ENCODE measurements at regions not wholly inside any gene's neighbourhood (a gene's known extent, or its start where the extent isn't known, plus 50 kb on each side); places are given as distances from the start of the nearest gene placed in this dataset.

DNA sequence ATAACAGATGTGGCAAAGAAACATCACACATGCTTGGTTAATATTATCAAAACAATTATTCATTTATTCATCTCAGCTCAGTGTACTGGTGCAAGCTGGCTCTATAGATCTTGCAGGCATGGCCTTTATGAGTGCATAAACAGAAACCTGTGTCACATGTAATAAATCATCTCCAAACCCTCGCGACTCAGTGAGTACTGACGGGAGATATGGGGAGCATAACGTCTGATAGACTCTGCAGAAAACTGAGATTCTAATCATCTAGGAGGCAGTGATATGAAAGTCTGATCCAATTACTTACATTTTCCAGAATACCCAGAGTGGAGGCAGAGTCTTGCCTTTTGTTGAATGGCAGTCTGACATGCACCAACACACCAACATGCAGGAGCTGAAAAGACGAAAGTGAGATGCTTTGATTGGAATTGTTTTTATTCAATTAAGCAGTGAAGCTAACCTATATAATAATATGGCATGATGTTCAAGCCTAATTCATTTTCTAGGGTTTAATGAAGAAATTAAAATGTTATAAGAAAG is 416.8 kb downstream of the RNF144A start:
- H3K4me3 ChIP-seq (ENCODE audit: low read length): no peak overlapping the region
- no peaks in the 10 kb centered on the region for H3K9me3 ChIP-seq (ENCODE audit: control insufficient read depth, insufficient read depth, low read length)
- no peaks in the 10 kb centered on the region for H3K4me1 ChIP-seq (ENCODE audit: control insufficient read depth, low read length)
- no peak overlapping the region for H3K4me2 ChIP-seq (ENCODE audit: low read length)
- no peaks in the 10 kb centered on the region for H3K36me3 ChIP-seq (ENCODE audit: control insufficient read depth, low read length)
- H3K27ac ChIP-seq (ENCODE audit: low read depth, low read length): no peak overlapping the region
- H3K9me2 ChIP-seq (replicated peaks; ENCODE audit: control insufficient read depth, low read length): no peaks in the 10 kb centered on the region
- no peaks in the 10 kb centered on the region for H3K79me2 ChIP-seq (ENCODE audit: control insufficient read depth, low read length)
- H3K27me3 ChIP-seq (ENCODE audit: control insufficient read depth, low read length): peaks cover 5% of the 10 kb centered on the region; the same call in 1 of the 2 replicates
- H3F3A ChIP-seq (ENCODE audit: control insufficient read depth, insufficient read depth): no peaks in the 10 kb centered on the region
- no peak for TF ChIP-seq EZH2phosphoT487 (IDR thresholded peaks at IDR 0.05; ENCODE audit: borderline replicate concordance, low read length)
- TF ChIP-seq, protein P1, sequence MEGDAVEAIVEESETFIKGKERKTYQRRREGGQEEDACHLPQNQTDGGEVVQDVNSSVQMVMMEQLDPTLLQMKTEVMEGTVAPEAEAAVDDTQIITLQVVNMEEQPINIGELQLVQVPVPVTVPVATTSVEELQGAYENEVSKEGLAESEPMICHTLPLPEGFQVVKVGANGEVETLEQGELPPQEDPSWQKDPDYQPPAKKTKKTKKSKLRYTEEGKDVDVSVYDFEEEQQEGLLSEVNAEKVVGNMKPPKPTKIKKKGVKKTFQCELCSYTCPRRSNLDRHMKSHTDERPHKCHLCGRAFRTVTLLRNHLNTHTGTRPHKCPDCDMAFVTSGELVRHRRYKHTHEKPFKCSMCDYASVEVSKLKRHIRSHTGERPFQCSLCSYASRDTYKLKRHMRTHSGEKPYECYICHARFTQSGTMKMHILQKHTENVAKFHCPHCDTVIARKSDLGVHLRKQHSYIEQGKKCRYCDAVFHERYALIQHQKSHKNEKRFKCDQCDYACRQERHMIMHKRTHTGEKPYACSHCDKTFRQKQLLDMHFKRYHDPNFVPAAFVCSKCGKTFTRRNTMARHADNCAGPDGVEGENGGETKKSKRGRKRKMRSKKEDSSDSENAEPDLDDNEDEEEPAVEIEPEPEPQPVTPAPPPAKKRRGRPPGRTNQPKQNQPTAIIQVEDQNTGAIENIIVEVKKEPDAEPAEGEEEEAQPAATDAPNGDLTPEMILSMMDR (IDR thresholded peaks at IDR 0.05; ENCODE audit: low read depth, low read length, poor library complexity, severe bottlenecking): no peak
- H4K20me1 ChIP-seq (ENCODE audit: control insufficient read depth, insufficient read depth, low read depth, low read length): no peaks in the 10 kb centered on the region

DNA sequence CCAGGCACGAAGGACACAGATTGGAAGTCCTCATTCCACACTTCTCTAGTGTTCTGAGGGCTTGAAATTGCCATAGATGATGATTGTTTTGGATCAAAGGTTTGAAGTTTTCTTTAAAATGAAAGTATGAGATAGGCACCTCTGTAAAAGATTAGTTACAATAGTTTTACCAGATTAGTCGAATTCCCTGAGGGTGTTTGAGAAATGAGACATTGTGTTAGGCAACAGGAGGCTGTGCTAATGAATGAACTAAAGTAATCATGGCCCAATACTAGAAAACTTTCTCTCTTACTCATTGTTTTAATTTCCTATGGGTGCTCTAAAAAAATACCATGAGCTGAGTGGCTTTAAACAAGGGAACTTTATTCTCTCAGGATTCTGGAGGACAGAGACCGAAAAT is 421.7 kb downstream of the RNF144A start:
- Histone ChIP-seq H3K27me3 (ENCODE audit: control insufficient read depth, low read length) (peaks cover 5% of the 10 kb centered on the region; the same call in 1 of the 2 replicates), H3K79me2 (ENCODE audit: control insufficient read depth, low read length) (no peaks in the 10 kb centered on the region), H3K27ac (ENCODE audit: low read depth, low read length) (no peak overlapping the region), H3K4me3 (ENCODE audit: low read length) (no peak overlapping the region), H3K9me3 (ENCODE audit: control insufficient read depth, insufficient read depth, low read length) (no peaks in the 10 kb centered on the region; the same call in 1 of the 2 replicates), H3K9me2 (replicated peaks; ENCODE audit: control insufficient read depth, low read length) (no peaks in the 10 kb centered on the region), H3F3A (ENCODE audit: control insufficient read depth, insufficient read depth) (no peaks in the 10 kb centered on the region), H3K4me1 (ENCODE audit: control insufficient read depth, low read length) (no peaks in the 10 kb centered on the region), H3K36me3 (ENCODE audit: control insufficient read depth, low read length) (no peaks in the 10 kb centered on the region), H4K20me1 (ENCODE audit: control insufficient read depth, insufficient read depth, low read depth, low read length) (no peaks in the 10 kb centered on the region), H3K4me2 (ENCODE audit: low read length) (no peak overlapping the region)
- TF ChIP-seq, protein P1 (IDR thresholded peaks at IDR 0.05; ENCODE audit: low read depth, low read length, poor library complexity, severe bottlenecking): no peak
- no peak for TF ChIP-seq EZH2phosphoT487 (IDR thresholded peaks at IDR 0.05; ENCODE audit: borderline replicate concordance, low read length)

DNA sequence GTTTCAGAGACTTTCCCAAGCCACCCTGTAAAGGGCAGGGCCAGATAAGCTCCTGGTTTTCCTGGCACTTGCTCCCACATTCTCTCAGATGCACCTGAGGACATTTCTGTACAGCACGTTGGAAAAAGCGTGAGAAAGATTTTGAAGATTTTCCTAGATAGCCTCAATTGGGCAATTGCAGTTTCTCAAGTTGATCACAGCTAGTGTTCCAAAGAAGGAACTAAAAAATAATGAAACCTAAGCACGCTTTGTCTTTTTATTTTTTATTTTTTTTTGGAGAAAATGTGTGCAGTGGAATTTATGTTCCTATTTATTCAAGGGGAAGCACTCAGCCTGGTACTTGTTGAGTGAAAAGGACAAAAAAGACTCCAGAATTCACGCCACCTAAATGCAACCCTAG is 429.1 kb downstream of the RNF144A start:
- no peaks in the 10 kb centered on the region for H3F3A ChIP-seq (ENCODE audit: control insufficient read depth, insufficient read depth)
- no peaks in the 10 kb centered on the region for H4K20me1 ChIP-seq (ENCODE audit: control insufficient read depth, insufficient read depth, low read depth, low read length)
- H3K9me3 ChIP-seq (ENCODE audit: control insufficient read depth, insufficient read depth, low read length): no peaks in the 10 kb centered on the region
- no peaks in the 10 kb centered on the region; the same call in 1 of the 2 replicates for H3K27me3 ChIP-seq (ENCODE audit: control insufficient read depth, low read length)
- TF ChIP-seq EZH2phosphoT487 (IDR thresholded peaks at IDR 0.05; ENCODE audit: borderline replicate concordance, low read length): no peak
- TF ChIP-seq, protein P1 (IDR thresholded peaks at IDR 0.05; ENCODE audit: low read depth, low read length, poor library complexity, severe bottlenecking): no peak
- no peaks in the 10 kb centered on the region for H3K9me2 ChIP-seq (replicated peaks; ENCODE audit: control insufficient read depth, low read length)
- H3K4me3 ChIP-seq (ENCODE audit: low read length): no peak overlapping the region
- H3K27ac ChIP-seq (ENCODE audit: low read depth, low read length): no peak overlapping the region
- H3K36me3 ChIP-seq (ENCODE audit: control insufficient read depth, low read length): no peaks in the 10 kb centered on the region
- no peak overlapping the region for H3K4me2 ChIP-seq (ENCODE audit: low read length)
- no peaks in the 10 kb centered on the region for H3K79me2 ChIP-seq (ENCODE audit: control insufficient read depth, low read length)
- H3K4me1 ChIP-seq (ENCODE audit: control insufficient read depth, low read length): no peaks in the 10 kb centered on the region

All from DOHH2 (cell line).